ENCODE measurements at regions not wholly inside any gene's neighbourhood (a gene's known extent, or its start where the extent isn't known, plus 50 kb on each side); places are given as distances from the start of the nearest gene placed in this dataset.

GRCh38 chr11:70810133-70810532 is 411.8 kb downstream of the CTTN start:
- no peak for DNase-seq

GRCh38 chr11:70810681-70811080 is 412.4 kb downstream of the CTTN start:
- DNase-seq: no peak

DNA sequence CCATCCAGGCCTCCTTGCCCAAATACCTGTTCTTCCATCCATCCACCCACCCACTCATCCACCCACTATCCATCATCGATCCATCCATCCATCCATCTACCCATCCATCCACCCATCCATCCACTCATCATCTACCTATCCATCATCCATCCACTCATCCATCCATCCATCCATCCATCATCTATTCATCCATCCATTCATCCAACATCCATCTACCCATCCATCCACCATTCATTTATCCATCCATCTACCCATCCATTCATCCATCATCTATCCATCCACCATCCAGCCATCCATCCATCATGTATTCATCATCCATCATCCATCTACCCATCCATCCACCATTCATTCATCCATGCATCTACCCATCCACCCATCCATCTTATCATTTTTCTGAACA is 413.2 kb downstream of the CTTN start:
- no peak for DNase-seq

DNA sequence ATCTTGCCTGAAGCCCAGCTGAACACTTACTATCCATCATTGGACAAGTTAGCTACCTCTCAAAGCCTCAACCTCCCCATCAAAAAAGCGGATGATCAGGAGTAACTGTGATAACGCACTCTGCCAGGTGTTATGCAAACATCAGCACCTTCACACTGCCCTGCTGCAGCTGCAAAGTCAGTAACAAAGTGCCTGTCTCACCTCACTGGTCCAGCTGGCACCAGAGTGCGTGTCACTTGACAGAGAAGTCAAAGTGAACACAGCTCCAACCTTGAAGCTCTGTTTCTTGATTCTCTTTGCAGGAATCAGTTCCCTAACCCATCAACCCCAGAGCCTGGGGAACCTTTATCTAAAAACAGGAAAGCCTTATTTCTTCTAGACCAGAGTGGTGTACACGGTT is 413.6 kb downstream of the CTTN start:
- no peak for DNase-seq

GRCh38 chr11:70812472-70812871 is 414.1 kb downstream of the CTTN start:
- no peak for DNase-seq

DNA sequence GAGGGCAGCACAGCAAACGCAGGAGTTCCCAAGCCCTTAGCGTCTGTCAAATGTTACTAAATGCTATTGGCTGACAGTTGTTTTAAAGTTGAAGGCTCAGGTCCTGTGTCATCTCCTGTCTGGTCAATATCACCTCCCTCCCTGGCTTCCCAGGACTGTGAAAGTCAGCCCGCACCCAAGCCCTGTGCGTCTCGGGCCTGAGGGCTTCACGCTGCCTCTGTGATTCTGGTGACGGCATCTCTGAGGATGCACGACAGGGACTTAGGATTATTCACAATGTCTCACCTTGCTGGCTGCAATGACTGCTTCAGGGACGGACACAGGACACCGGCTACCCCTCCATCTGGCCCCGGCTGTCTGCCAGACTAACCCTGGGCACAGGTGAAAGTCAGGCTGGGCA is 415.3 kb downstream of the CTTN start:
- no peak for DNase-seq

- no peak for DNase-seq
Measured at GRCh38 chr11:70815485-70815832, 417.1 kb downstream of the CTTN start.

DNA sequence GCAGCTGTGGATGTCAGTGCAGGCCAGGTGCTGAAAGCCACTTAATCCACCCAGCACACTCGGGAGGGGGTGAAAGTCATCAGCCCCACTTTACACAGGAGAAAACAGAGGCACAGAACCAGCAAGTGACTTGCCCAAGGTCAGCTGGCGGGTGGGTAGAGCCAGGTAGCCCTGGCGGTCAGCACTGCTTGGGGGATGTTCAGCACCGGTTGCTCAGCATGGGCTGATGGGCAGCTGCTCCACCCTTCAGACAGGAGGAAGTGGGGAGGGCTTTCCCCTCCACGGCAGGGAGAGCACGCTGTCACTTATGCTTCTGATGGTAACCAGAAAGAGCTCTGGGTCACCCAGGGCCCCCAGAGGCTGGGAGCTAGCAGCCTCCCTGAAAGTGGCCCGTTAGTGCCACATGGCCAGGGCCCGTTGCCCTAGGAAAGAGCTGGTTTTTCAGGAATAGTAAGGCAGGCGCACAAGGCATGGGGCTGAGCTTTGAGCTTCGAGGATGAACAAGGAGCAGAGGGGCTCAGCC is 417.9 kb downstream of the CTTN start:
- no peak for DNase-seq

DNA sequence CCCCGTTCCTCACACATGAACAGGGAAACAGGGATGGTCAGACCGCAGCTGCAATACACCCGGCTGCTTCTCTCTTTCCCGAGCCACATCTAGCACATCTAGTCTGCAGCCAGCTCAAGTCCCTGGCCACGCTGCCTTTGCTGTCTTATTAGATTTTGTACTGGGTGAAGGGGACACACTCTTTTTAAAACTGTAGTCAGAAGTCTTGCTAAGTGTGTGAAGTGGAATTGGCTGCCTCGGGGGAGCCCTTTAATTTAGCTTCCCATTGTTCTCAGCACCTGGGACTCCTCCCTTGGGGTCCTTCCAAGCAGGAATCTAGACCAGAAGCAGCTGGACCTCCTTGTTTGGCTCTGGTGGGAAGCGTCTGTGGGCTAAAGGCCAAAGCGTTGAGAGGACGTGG is 420.0 kb downstream of the CTTN start:
- no peak for DNase-seq

DNA sequence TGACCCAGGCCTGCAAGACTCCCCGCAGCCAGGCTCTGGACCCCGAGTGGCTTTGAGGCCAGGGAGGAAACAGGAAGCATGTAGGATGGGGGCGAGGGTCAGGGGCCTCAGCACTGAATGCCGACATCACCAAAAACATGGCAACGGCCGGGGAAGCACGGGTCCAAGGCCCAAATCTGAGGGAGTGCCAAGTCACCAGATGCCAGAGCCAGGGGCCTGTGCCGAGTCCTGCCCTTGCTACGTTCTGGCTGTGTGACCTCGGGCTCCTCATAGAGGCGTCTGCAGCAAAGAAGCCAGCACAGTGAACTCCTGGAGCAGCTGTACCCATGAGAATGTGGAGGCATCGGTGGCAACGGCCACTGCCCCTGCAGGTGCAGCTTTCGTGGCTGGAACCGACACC is 420.7 kb downstream of the CTTN start:
- no peak for DNase-seq

- DNase-seq: no peak
Measured at GRCh38 chr11:70820311-70820710, 422.0 kb downstream of the CTTN start.

DNA sequence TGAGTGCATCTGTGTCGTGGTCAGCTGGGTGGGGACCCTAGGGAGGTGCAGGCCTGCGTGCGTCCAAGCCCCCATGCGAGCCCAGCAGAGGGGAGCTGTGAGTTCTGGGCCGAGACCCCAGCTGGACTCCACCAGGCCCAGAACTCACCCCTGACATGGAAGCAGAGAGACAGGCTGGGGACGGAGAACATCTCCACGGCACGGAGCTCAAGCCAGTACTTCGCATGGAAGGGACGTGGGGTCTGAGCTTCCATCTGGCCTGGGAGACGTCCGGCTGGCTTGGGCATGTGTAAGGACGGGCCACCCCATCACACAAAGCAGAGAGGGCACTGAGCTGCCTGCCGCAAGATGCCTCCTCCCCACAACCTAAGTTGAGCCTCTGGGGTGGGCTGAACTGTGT is 422.4 kb downstream of the CTTN start:
- DNase-seq: no peak

DNA sequence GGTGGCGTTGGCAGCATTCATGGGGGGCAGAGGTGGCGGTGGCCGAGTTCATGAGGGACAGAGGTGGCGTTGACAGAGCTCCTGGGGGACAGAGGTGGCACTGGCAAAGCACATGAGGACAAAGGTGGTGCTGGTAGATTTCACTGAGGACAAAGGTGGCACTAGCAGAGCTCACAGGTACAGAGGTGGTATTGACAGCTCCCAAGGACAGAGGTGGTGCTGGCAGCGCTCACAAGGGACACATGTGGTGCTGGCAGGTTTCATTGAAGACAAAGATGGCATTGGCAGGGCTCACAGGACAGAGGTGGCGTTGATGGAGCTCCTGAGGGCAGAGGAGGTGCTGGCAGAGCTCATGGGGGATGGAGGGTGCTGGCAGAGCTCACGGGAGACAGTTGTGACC is 425.4 kb downstream of the CTTN start:
- DNase-seq: no peak

DNA sequence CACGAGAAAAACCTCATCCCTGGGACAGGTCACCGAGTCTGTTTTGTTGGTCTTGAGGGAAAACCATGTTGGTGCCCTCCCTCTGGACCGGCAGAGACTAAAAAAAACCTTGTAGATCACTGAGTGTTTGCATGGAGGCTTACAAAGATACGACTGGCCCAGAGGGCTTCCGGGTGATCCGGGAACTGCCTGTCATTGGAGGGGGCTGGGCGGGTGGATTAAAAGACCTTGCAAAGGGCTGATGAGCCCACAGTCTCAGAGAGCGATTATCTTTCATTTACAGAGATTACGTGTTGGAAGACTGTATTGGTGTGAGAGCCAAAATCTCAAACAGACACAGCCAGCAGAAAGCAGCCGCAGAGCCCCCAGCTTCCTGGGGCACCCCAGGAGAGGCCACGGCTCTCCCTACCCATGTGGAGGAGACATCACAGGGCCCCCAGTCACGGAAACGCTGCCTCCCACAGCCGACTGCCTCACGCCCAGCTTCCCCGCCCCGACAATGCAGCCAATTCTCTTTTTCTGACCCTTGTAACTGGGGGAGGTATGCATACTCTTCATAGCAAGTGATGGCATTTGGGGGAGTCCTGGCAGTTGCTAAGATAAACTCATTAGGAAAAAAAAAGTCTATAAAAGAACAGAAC is 426.4 kb downstream of the CTTN start:
- no peak for DNase-seq

GRCh38 chr11:70825893-70826540 is 426.4 kb downstream of the SHANK2 start:
- DNase-seq: no peak

GRCh38 chr11:70826541-70827335 is 425.6 kb downstream of the SHANK2 start:
- no peak for DNase-seq

GRCh38 chr11:70828593-70829082 is 423.7 kb downstream of the SHANK2 start:
- DNase-seq: no peak

DNA sequence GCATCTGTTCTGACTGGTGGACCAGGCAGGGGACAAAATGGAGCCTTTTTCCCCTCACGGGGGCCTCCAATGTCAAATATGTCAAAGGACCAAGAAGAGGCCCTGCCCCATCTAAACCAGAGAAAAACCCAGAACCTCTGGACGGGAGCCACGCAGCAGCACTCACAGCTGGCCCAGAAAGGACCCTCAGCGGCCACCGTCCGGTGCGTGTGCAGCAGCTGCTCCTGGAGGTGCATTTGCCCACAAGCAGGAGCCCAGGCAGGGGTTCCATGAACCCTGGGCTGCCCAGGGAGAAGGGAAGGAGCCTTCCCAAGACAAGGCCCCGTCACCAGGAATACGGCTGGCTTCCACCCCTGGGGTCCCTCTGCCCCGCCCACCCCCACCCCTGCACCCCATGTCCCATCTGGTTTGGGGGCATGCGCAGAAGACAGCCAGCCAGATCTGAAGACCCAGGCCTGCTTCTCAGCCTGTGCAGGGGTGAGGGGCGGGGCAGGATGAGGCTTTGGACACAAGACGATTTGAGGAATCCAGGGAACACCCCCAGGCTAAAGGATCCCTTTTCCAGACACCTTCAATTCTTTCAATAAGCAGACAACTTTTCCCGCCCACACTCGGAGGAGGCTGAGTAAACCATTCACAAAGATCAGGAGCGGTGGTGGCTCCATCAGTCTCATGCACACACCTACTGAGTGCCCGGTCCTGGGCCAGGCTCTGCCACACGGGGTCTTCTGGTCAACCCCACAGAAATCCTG is 423.1 kb downstream of the SHANK2 start:
- no peak for DNase-seq

DNA sequence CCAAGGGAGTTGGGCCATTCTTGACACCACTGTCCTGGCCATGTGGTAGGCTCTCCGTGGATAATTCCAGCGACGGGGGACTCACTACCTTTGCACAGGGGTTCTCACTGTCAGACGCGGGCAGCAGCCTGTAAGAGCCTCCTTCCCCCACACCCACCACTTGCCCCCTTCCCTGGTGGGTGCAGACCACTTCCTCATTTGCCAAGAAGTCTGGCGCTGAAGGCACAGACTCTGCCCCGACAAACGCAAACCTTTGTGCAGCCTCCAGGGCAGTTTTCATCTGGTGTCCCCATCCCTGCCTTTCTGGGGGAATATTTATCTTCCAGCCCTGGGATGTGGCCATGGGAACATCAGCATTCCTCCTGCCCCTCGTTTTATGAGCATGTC is 422.5 kb downstream of the SHANK2 start:
- no peak for DNase-seq

- no peak for DNase-seq
Measured at GRCh38 chr11:70833011-70833410, 419.4 kb downstream of the SHANK2 start.

- no peak for DNase-seq
Measured at GRCh38 chr11:70833554-70833953, 418.8 kb downstream of the SHANK2 start.

- DNase-seq: no peak
Measured at GRCh38 chr11:70834277-70834940, 418.0 kb downstream of the SHANK2 start.

All from CD4-positive, alpha-beta T cell treated with Interferon alpha-2 for 1 hour (primary cell).